HG03025 (cell line): ENCODE measurements at regions not wholly inside any gene's neighbourhood (a gene's known extent, or its start where the extent isn't known, plus 50 kb on each side); places are given as distances from the start of the nearest gene placed in this dataset.

Experiments used
- ATAC-seq: cut with Tn5 transposase; IDR thresholded peaks from one replicate; pipeline ENCODE4 v1.9.1; 2021; ENCODE audit warnings: mild to moderate bottlenecking, moderate library complexity; ENCODE audit not compliant: unreplicated experiment, low FRiP score

GRCh38 chr13:34628209-34628682 lies 313.8 kb upstream of the NBEA start:
- no peak for ATAC-seq

- no peak for ATAC-seq
Measured at GRCh38 chr13:34634448-34634847, 307.6 kb upstream of the NBEA start.

GRCh38 chr13:34637138-34637537 lies 304.9 kb upstream of the NBEA start:
- no peak for ATAC-seq

- ATAC-seq: no peak
Measured at GRCh38 chr13:34637636-34638035, 304.4 kb upstream of the NBEA start.

GRCh38 chr13:34638897-34639296 lies 303.2 kb upstream of the NBEA start:
- ATAC-seq: no peak

GRCh38 chr13:34640179-34640992 lies 301.7 kb upstream of the NBEA start:
- no peak for ATAC-seq

GRCh38 chr13:34640993-34641330 lies 301.1 kb upstream of the NBEA start:
- no peak for ATAC-seq

- no peak for ATAC-seq
Measured at GRCh38 chr13:34647379-34648150, 294.5 kb upstream of the NBEA start.

GRCh38 chr13:34654203-34654602 lies 287.9 kb upstream of the NBEA start:
- no peak for ATAC-seq

GRCh38 chr13:34654647-34655046 lies 287.4 kb upstream of the NBEA start:
- no peak for ATAC-seq

GRCh38 chr13:34655554-34655953 lies 286.5 kb upstream of the NBEA start:
- no peak for ATAC-seq

- no peak for ATAC-seq
Measured at GRCh38 chr13:34657716-34658115, 284.4 kb upstream of the NBEA start.

- no peak for ATAC-seq
Measured at GRCh38 chr13:34667286-34668218, 274.5 kb upstream of the NBEA start.

GRCh38 chr13:34671137-34671536 lies 270.9 kb upstream of the NBEA start:
- ATAC-seq: no peak

- ATAC-seq: no peak
Measured at GRCh38 chr13:34672631-34673030, 269.4 kb upstream of the NBEA start.

GRCh38 chr13:34675626-34676025 lies 266.4 kb upstream of the NBEA start:
- no peak for ATAC-seq

GRCh38 chr13:34678154-34678553 lies 263.9 kb upstream of the NBEA start:
- ATAC-seq: no peak

- no peak for ATAC-seq
Measured at GRCh38 chr13:34681405-34681955, 260.6 kb upstream of the NBEA start.

- no peak for ATAC-seq
Measured at GRCh38 chr13:34695063-34695462, 247.0 kb upstream of the NBEA start.

GRCh38 chr13:34696296-34696695 lies 245.8 kb upstream of the NBEA start:
- ATAC-seq: no peak
